Iris pigment epithelial cell (primary cell): ENCODE measurements at regions not wholly inside any gene's neighbourhood (a gene's known extent, or its start where the extent isn't known, plus 50 kb on each side); places are given as distances from the start of the nearest gene placed in this dataset.
"Not testable (repeated sequence)": the region's sequence is repeated elsewhere in the genome, so short reads cannot be mapped to it uniquely, and the experiment has no call there.

ENCODE experiments used
- DNase-seq: peaks from one replicate; pipeline ENCODE4 v3.0.0-alpha.2; 2011; ENCODE audit warnings: low read depth

GRCh38 chr2:7145707-7146106 is 228.5 kb downstream of the RNF144A start:
- DNase-seq, result no peak

GRCh38 chr2:7146151-7146550 is 228.9 kb downstream of the RNF144A start:
- DNase-seq, result no peak

- DNase-seq, result no peak
These were observed 237.4 kb downstream of the RNF144A start for GRCh38 chr2:7154656-7155055.

- peak; percentile 6 for DNase-seq
These were observed 244.3 kb downstream of the RNF144A start for GRCh38 chr2:7161501-7161900.

- peak; percentile 8 for DNase-seq
These were observed 248.5 kb downstream of the RNF144A start for GRCh38 chr2:7165736-7166135.

- no peak for DNase-seq
These were observed 250.7 kb downstream of the RNF144A start for GRCh38 chr2:7167801-7168411.

- DNase-seq, result no peak
These were observed 252.4 kb downstream of the RNF144A start for GRCh38 chr2:7169593-7169992.

- not testable (repeated sequence) for DNase-seq
These were observed 261.8 kb downstream of the RNF144A start for GRCh38 chr2:7178996-7179395.

GRCh38 chr2:7180638-7181370 is 263.6 kb downstream of the RNF144A start:
- DNase-seq, result peak; percentile 47

- no peak for DNase-seq
These were observed 265.3 kb downstream of the RNF144A start for GRCh38 chr2:7182525-7182924.

- DNase-seq, result no peak
These were observed 271.9 kb downstream of the RNF144A start for GRCh38 chr2:7189106-7189505.

GRCh38 chr2:7190587-7191324 is 273.5 kb downstream of the RNF144A start:
- DNase-seq, result peak; percentile 17

GRCh38 chr2:7191932-7192331 is 274.7 kb downstream of the RNF144A start:
- peak; percentile 95 for DNase-seq

GRCh38 chr2:7193457-7193856 is 276.2 kb downstream of the RNF144A start:
- no peak for DNase-seq

GRCh38 chr2:7194950-7195349 is 277.7 kb downstream of the RNF144A start:
- DNase-seq, result no peak

- no peak for DNase-seq
These were observed 279.7 kb downstream of the RNF144A start for GRCh38 chr2:7196883-7197282.

GRCh38 chr2:7201851-7202250 is 284.6 kb downstream of the RNF144A start:
- DNase-seq, result no peak

- peak; percentile 57 for DNase-seq
These were observed 285.9 kb downstream of the RNF144A start for GRCh38 chr2:7203056-7203467.

GRCh38 chr2:7205151-7205830 is 288.1 kb downstream of the RNF144A start:
- DNase-seq, result no peak

GRCh38 chr2:7206111-7206810 is 289.0 kb downstream of the RNF144A start:
- DNase-seq, result no peak

- no peak for DNase-seq
These were observed 290.4 kb downstream of the RNF144A start for GRCh38 chr2:7207631-7208030.
